OCI-LY1 (cell line): ENCODE measurements at regions not wholly inside any gene's neighbourhood (a gene's known extent, or its start where the extent isn't known, plus 50 kb on each side); places are given as distances from the start of the nearest gene placed in this dataset.

Source experiments
- CTCF ChIP-seq: fragments of 200-600 bp; sonication (generic), shearing (Covaris generic); IDR thresholded peaks from 2 replicates; pipeline ENCODE4 v1.5.1; 2017; ENCODE audit warnings: mild to moderate bottlenecking, antibody characterized with exemption, low read length, moderate library complexity, mixed read lengths
- EZH2 ChIP-seq: fragments of 200-600 bp; sonication (generic), shearing (Covaris generic); IDR thresholded peaks from 2 replicates; pipeline ENCODE4 v1.8.0; 2017; ENCODE audit warnings: borderline replicate concordance, mixed run types, mild to moderate bottlenecking, antibody characterized with exemption, low read length, moderate library complexity, mixed read lengths

GRCh38 chr3:194996746-194997145, 274.2 kb downstream of the XXYLT1 start:
- TF ChIP-seq EZH2, result no peak
- TF ChIP-seq CTCF, result no peak
